Endothelial cell of umbilical vein (primary cell): ENCODE measurements at regions not wholly inside any gene's neighbourhood (a gene's known extent, or its start where the extent isn't known, plus 50 kb on each side); places are given as distances from the start of the nearest gene placed in this dataset.

ENCODE experiments used
- BruUV-seq: library from RNA; stranded (reverse); fragments of 400-500 nt; replicated peaks from 2 replicates; lab custom pipeline; 2021; lab: Mats Ljungman, UMichigan
- CTCF ChIA-PET: fragments of 300-600, 350-600 bp; sonication (Branson Sonifier 250); formaldehyde crosslinking; loops from one replicate; lab custom pipeline; 2021; ENCODE audit warnings: antibody characterized with exemption, inconsistent platforms; lab: Charles Lee
- POLR2A ChIA-PET: fragments of 300-600, 350-600 bp; sonication (Branson Sonifier 250); formaldehyde crosslinking; loops from one replicate; lab custom pipeline; 2021; ENCODE audit warnings: antibody characterized with exemption, inconsistent platforms; lab: Charles Lee
- DNase-seq: peaks from one replicate; pipeline ENCODE4 v3.0.0-alpha.2; 2011; ENCODE audit warnings: low read depth, low spot score
- FAIRE-seq: peaks from 2 replicates; lab custom pipeline; 2011; peaks lifted over from hg19 to GRCh38; lab: Jason Lieb, UNC
- H2AFZ ChIP-seq: 2 replicates; pipeline ENCODE4 v1.6.0; 2012; ENCODE audit warnings: low read depth, low read length, control low read depth, inconsistent platforms
- H3K27ac ChIP-seq: 2 replicates; pipeline ENCODE4 v1.5.1; 2011; ENCODE audit warnings: low read depth, mild to moderate bottlenecking, control low read depth, low read length, moderate library complexity; ENCODE audit not compliant: insufficient read depth
- H3K27me3 ChIP-seq, 2 experiments: 2 replicates each; pipeline versions ENCODE4 v1.6.0 to v1.6.1; 2011; ENCODE audit warnings: low read length in 2 of 2, mixed read lengths in 1 of 2; ENCODE audit not compliant: control insufficient read depth in 2 of 2, insufficient read depth in 2 of 2
- H3K36me3 ChIP-seq, 2 experiments: 2 replicates in 1 of 2; 3 replicates in 1 of 2; pipeline ENCODE4 v1.5.1; 2011; ENCODE audit warnings: low read length in 2 of 2, mild to moderate bottlenecking in 1 of 2, moderate library complexity in 1 of 2; ENCODE audit not compliant: control insufficient read depth in 2 of 2, insufficient read depth in 2 of 2; ENCODE audit errors: extremely low read depth in 1 of 2
- H3K4me1 ChIP-seq: 3 replicates; pipeline ENCODE4 v1.5.1; 2011; ENCODE audit warnings: mild to moderate bottlenecking, low read length; ENCODE audit not compliant: control insufficient read depth, insufficient read depth; ENCODE audit errors: extremely low read depth
- H3K4me2 ChIP-seq: 2 replicates; pipeline ENCODE4 v1.6.1; 2011; ENCODE audit warnings: low read length, control low read depth, mixed read lengths; ENCODE audit not compliant: insufficient read depth
- H3K4me3 ChIP-seq, 3 experiments: fragments of 200-600 bp in 1 of 3; sonication (generic), shearing (Covaris generic) in 1 of 3; replicated peaks in 1 of 3; 2 replicates each; pipeline ENCODE4 v1.5.1; 2011 to 2016; ENCODE audit warnings: control low read depth in 3 of 3, low read length in 3 of 3, mild to moderate bottlenecking in 2 of 3, inconsistent platforms in 1 of 3, low read depth in 1 of 3, moderate library complexity in 1 of 3; ENCODE audit not compliant: insufficient read depth in 1 of 3
- H3K79me2 ChIP-seq: 2 replicates; pipeline ENCODE4 v1.6.0; 2012; ENCODE audit warnings: low read length, inconsistent platforms; ENCODE audit not compliant: control insufficient read depth, insufficient read depth
- H3K9ac ChIP-seq: replicated peaks from 2 replicates; pipeline ENCODE3; 2011; ENCODE audit warnings: low read length, control low read depth; ENCODE audit not compliant: insufficient read depth; ENCODE audit errors: extremely low read depth
- H3K9me1 ChIP-seq: replicated peaks from 3 replicates; pipeline ENCODE4 v1.6.0; 2011; ENCODE audit warnings: mild to moderate bottlenecking, low read length; ENCODE audit not compliant: control insufficient read depth, insufficient read depth; ENCODE audit errors: extremely low read depth
- H3K9me3 ChIP-seq: replicated peaks from 2 replicates; pipeline ENCODE4 v1.5.1; 2012; ENCODE audit warnings: low read length, inconsistent platforms; ENCODE audit not compliant: control insufficient read depth, insufficient read depth
- H4K20me1 ChIP-seq: replicated peaks from 2 replicates; pipeline ENCODE3; 2011; ENCODE audit warnings: mild to moderate bottlenecking, low read length; ENCODE audit not compliant: control insufficient read depth, insufficient read depth; ENCODE audit errors: extremely low read depth
- EZH2 ChIP-seq: IDR thresholded peaks from 2 replicates; pipeline ENCODE4 v1.6.1; 2012; ENCODE audit warnings: borderline replicate concordance, low read depth, mild to moderate bottlenecking, moderate library complexity, low read length, inconsistent platforms; ENCODE audit not compliant: severe bottlenecking
- FOS ChIP-seq: IDR thresholded peaks from 2 replicates; pipeline ENCODE4 v1.6.1; 2011; ENCODE audit warnings: mild to moderate bottlenecking, low read length, moderate library complexity, borderline replicate concordance; ENCODE audit not compliant: insufficient read depth
- GATA2 ChIP-seq: IDR thresholded peaks from 2 replicates; pipeline ENCODE4 v1.7.0; 2011; ENCODE audit warnings: low read depth, mild to moderate bottlenecking, moderate library complexity, mixed read lengths, low read length; ENCODE audit not compliant: insufficient read length, insufficient read depth
- JUN ChIP-seq: IDR thresholded peaks from 2 replicates; pipeline ENCODE4 v1.6.1; 2011; ENCODE audit warnings: borderline replicate concordance, low read depth; ENCODE audit not compliant: insufficient read length, insufficient read depth
- MAX ChIP-seq: IDR thresholded peaks from 2 replicates; pipeline ENCODE4 v1.6.1; 2011; ENCODE audit not compliant: insufficient read depth, insufficient read length
- MYC ChIP-seq: IDR thresholded peaks from one replicate; pipeline ENCODE4 v1.6.1; 2011; ENCODE audit warnings: mild to moderate bottlenecking, low read depth, low read length
- POLR2A ChIP-seq: IDR thresholded peaks from 2 replicates; pipeline ENCODE4 v1.6.1; 2012; ENCODE audit warnings: low read depth, mild to moderate bottlenecking, control low read depth, low read length
- POLR2AphosphoS5 ChIP-seq: IDR thresholded peaks from 2 replicates; pipeline ENCODE4 v1.6.1; 2012; ENCODE audit warnings: low read depth, mild to moderate bottlenecking, control low read depth, low read length, moderate library complexity; ENCODE audit not compliant: insufficient read depth
- dilution Hi-C: fragments of 300-500 bp; cut with MboI; formaldehyde crosslinking; loops from one replicate; pipeline ENCODE4 v1.15.0; 2019; ENCODE audit warnings: low sequenced_read_pairs; ENCODE audit not compliant: extremely low pct_ligation_motif_present
- intact Hi-C: fragments of 100-400 bp; cut with micrococcal nuclease; formaldehyde crosslinking; loops from one replicate; pipeline ENCODE4 v1.10.0; 2022
- TF ChIP-seq, protein P1 (sequence below), 2 donors: IDR thresholded peaks; 1 replicate in 1 of 2; 2 replicates in 1 of 2; pipeline ENCODE4 v1.5.1; 2011; ENCODE audit warnings: low read length in 2 of 2, mild to moderate bottlenecking in 2 of 2, moderate library complexity in 2 of 2, control low read depth in 1 of 2, inconsistent platforms in 1 of 2, low read depth in 1 of 2; ENCODE audit not compliant: insufficient read depth in 1 of 2; ENCODE audit errors: extremely low read depth in 1 of 2

DNA sequence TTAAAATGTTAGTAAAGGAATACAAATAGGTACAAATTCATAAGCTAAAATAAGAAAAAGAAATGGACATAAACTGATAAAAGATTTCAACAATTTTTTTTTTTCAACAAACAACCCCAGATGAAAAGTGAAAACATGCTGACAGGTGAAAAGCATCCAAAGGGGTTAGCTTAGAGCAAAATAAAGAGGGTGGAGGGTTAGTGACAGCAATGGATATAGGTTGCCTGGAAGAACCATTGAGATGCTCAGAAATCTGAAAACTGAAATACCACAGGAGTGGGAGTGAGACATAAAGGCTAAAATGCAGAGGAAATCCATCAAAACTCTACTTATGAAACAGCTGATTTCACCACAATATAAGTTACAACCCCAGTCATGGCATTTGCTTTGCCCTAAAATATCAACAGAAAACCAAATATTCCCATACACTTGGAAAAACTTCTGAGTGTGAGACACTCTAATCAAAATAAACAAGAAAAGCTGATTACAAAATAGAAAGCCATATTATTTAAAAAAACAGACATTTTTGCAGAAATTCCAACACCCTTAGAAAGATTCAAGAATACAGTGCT is 136.3 kb upstream of the PLEKHG7 start:
- BruUV-seq, result no TSS peak
- Histone ChIP-seq H3K79me2 (no peaks in the 10 kb centered on the region), H3K9me3 (no peaks in the 10 kb centered on the region), H3K4me3 (no peak overlapping the region), H3K9ac (no peak overlapping the region), H2AFZ (no peak overlapping the region), H3K36me3 (no peaks in the 10 kb centered on the region), H3K9me1 (no peaks in the 10 kb centered on the region), H3K4me1 (no peaks in the 10 kb centered on the region), H4K20me1 (no peaks in the 10 kb centered on the region), H3K27ac (no peak overlapping the region), H3K4me2 (no peak overlapping the region), H3K27me3 (no peaks in the 10 kb centered on the region)
- FAIRE-seq (no peak), DNase-seq (no peak)
- dilution Hi-C loops (no loop called here), intact Hi-C loops (no loop called here)
- CTCF ChIA-PET, result interaction anchor here (1.2 to 2.5 kb wide), 2 partner anchors 1185 to 1200 kb away, joined by 3 to 16 read pairs; no protein-coding TSS in a partner anchor
- TF ChIP-seq JUN, result no peak
- TF ChIP-seq FOS, result no peak
- no peak for TF ChIP-seq POLR2AphosphoS5
- TF ChIP-seq POLR2A, result no peak
- TF ChIP-seq MAX, result no peak
- TF ChIP-seq GATA2, result no peak
- TF ChIP-seq EZH2, result no peak
- TF ChIP-seq, protein P1, sequence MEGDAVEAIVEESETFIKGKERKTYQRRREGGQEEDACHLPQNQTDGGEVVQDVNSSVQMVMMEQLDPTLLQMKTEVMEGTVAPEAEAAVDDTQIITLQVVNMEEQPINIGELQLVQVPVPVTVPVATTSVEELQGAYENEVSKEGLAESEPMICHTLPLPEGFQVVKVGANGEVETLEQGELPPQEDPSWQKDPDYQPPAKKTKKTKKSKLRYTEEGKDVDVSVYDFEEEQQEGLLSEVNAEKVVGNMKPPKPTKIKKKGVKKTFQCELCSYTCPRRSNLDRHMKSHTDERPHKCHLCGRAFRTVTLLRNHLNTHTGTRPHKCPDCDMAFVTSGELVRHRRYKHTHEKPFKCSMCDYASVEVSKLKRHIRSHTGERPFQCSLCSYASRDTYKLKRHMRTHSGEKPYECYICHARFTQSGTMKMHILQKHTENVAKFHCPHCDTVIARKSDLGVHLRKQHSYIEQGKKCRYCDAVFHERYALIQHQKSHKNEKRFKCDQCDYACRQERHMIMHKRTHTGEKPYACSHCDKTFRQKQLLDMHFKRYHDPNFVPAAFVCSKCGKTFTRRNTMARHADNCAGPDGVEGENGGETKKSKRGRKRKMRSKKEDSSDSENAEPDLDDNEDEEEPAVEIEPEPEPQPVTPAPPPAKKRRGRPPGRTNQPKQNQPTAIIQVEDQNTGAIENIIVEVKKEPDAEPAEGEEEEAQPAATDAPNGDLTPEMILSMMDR (IDR thresholded peaks at IDR 0.05; ENCODE audit: extremely low read depth in 1 of 2, insufficient read depth in 1 of 2, low read depth in 1 of 2, low read length in 2 of 2), result no peak
- TF ChIP-seq MYC, result no peak
- POLR2A ChIA-PET, result interaction anchor here (4.7 kb wide), 1 partner anchor 421 kb away, joined by 22 read pairs; the partner anchor contains the start of gene BTG1
